G401.6 (cell line): ENCODE measurements at regions not wholly inside any gene's neighbourhood (a gene's known extent, or its start where the extent isn't known, plus 50 kb on each side); places are given as distances from the start of the nearest gene placed in this dataset.
"Not testable (repeated sequence)": the region's sequence is repeated elsewhere in the genome, so short reads cannot be mapped to it uniquely, and the experiment has no call there.

ENCODE experiments used
- FAIRE-seq: peaks from 2 replicates; lab custom pipeline; 2012; peaks lifted over from hg19 to GRCh38; lab: Jason Lieb, UNC

DNA sequence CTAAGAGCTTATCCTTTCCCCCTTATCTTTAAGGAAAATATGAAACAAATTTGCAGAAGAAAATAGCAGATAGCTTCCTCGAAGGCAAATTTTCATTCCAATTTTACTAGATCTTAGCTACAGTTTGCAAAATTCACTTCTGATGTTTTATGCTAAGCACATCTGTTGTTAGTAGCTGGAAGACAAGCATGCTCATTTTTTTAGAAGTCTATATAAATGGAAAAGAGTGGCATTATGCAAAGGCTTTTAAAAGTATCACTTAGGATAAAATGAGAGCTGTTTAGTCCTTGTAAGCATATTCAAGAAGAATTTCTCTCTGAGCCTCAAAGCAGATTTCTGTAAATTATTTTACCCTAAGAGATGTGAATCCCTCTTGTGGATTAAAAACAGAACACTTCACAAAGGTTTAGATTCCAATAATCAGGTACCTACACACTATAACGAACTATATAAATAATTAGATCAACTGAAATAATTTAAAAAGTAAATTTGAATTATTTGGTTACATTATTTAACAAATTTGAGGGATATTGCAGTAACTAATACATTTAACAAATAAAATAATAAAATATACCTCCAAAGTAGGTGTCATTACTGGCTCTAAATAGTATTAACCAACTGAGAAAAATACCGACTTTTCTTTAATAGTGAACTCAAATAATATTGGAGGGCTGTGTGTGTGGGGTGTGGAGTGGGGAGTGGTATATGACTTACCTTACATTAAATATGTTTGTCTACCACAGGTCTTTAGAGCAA is 307.1 kb downstream of the SEMA3D start:
- FAIRE-seq: no peak

DNA sequence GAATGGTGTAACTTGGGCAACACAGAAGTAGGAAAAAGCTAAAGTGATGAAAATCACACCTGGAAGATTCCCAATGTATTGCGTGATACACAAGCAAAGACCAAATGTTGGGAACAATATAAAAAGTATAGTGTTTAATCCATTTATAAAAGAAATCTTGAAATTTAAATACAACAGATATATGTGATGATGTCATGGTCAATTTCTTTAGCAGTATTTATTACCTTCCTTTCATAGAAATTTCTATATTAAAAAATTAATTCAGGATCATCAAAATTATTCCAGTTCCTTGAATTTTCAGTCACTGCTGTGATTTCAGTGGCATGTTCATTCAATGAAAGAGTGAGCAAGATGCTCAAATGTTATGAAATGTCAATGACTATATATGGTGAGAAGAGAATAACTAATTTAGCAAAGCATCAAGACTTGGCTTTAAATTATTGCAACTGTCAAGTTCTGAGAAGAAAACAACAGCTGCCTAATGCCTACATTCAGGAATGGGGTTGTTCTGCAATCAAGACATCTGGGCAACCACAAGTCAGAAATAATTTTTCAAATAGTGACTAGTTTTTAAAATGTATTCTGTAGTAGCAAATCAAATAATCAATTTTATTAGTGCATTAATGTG is 308.8 kb downstream of the SEMA3D start:
- FAIRE-seq: no peak

DNA sequence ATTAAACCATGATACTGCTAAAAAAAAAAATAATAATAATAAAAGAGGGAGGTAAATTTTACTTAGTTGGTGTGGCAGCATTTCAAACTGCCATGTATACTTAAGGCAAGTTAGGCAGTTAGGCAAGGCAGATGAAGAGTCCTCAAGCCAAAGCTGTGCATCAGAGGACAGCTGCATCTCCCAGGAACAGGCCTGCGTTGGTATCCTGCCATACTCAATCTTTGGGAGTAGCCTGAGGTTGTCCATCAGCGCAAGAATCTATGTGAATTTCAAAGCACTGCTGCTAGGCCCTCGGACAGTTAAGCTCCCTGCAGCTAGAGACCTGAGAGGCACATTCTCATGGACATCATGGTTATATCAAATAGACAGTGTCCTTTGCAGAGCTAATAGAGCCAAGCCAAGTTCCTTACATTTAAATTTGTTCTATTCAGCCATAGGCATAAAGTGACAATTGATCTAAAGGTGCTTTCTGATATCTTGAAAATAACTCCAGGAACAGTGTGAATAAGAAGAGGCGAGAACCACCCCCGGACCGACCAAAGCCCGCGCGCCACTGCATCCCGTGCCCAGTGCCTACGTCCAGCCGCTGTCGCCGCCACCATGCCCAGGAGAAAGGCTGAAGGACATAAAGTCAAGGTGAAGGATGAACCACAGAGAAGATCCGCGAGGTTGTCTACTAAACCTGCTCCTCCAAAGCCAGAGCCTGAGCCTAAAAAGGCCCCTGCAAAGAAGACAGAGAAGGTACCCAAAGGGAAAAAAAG is 310.6 kb downstream of the SEMA3D start:
- no peak for FAIRE-seq

DNA sequence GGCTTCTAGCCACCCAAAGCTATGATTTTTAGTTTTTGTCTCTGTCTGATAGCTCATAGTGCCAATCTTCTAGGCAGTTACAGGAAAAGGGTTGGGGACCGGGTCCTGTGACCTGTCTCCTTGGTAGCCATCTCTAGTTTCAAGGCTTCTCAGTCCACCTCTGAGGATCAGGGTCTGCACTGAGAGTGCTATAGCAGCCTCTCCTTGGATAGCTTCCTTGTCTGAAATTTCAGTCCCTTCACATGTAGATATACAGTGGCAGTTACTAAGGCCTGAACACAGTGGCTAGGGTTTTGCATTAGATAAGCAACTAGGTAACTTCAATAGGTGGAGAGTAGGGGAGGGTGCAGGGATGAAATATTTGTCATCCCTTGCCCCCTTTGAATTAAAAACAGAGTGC is 321.3 kb downstream of the SEMA3D start:
- no peak for FAIRE-seq

DNA sequence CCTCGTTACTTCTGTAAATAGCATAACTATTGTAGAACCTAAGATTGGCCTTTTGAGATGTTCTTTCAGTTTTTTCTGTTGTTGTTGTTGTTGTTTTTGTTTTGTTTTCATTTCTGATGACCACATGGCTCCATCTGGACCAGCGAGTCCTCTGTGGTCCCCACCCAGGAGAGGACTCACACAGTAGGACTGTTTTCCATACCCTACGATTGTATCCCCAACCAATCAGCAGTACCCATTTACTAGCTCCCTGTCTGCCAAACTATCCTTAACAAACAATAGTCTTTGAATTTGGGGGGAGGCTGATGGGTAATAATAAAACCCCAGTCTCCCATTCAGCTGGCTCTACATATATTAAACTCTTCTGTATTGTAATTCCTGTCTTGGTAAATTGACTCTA is 329.5 kb downstream of the SEMA3D start:
- FAIRE-seq: no peak

DNA sequence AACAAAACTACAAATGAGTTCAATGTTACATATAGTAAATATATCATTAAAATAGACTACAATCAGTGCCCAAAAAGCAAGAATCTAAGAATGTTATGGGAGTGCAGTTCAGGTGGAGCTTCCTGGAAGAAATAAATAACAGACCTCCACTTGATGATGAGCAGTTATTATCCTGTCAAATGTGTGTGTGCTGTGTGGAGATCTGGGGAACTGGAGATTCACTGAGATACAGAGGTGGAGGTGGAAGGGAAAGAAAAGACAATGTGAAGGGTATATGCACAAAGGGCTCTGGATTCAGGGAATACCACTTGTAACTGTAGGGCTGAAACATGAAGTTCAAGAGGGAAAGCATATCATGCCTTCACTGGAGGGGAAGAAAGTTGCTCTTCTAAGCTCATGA is 331.1 kb downstream of the SEMA3D start:
- FAIRE-seq: no peak

DNA sequence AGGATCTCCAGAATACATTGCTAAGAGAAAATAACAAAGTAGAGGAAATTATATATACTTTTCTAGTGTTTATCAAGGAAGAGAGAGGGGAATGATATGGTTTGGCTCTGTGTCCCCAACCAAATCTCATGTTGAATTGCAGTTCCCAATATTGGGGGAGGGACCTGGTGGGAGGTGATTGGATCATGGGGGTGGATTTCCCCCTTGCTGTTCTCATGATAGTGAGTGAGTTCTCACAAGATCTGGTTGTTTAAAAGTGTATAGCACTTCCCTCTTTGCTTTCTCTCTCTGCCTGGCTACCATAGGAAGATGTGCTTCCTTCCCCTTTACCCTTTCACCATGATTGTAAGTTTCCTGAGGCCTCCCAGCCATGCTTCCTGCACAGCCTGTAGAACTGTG is 337.9 kb downstream of the SEMA3D start:
- not testable (repeated sequence) for FAIRE-seq

DNA sequence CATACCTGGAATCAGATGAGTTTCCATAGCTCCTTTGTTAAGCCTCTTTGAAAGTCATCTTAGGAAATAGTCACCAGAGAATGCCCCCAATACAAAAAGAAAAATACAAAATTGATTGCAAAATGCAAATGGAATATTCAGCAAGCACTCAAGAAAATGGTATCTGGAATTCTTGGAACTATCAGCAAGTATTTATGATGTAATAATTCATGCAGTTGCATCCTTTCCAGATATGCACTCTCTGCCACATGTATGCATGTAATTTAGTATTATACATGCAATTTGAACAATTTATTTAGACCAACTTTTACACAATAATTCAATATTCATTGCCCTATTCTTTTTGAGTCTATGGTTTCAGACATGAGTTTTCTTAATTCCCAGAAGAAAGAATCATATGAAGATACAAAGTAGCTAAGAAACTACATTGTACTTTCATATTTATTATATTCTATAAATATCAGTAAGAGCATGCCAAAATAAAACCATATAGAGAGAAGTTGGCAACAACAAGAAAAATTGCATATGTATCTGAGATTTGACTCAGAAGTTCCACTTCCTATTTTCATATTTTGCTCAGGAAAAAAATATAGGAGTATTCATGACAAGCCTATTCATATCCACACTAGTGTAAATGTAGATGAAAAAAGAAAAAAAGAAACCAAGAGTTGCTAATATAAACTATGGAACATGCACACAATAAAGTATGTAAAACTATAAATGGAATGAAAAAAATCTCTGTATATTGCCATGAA is 338.5 kb downstream of the SEMA3D start:
- no peak for FAIRE-seq

DNA sequence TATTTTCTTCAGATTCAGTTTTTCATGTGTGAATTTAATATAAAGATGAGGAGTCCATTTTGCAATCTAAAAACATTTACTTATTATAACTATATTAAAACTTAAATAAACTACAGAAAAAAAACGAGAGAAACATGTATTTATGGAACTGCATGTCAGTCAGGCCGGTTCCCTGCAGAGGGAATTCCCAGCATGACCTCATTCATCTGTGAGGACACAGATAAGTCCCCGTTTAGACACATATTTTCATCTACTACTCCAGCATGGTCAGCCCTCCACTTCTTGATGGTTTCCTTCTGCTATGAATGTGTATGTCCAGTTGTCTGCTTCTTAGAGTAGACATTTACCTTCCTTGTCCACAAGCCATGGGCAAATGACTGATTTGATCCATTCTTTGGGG is 339.1 kb downstream of the SEMA3D start:
- no peak for FAIRE-seq

DNA sequence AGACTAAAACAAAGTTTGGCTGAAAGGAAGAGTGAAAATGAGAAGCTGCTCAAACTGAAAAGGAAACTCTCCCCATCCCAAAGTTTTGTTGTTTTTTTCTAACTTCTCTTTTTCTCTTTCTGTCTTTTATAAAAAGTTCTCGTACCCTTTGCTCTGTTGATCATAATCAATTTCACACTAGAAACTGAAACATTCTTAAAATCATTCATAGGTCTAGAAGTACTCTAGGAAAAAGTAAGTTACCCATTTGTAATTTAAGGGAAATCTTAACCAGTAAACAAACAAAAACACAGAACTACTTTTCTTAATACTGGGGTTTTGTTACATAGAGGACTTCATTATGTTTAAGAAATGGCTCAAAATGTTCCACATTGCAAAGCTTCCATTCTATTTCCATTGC is 339.8 kb downstream of the SEMA3D start:
- FAIRE-seq: no peak

DNA sequence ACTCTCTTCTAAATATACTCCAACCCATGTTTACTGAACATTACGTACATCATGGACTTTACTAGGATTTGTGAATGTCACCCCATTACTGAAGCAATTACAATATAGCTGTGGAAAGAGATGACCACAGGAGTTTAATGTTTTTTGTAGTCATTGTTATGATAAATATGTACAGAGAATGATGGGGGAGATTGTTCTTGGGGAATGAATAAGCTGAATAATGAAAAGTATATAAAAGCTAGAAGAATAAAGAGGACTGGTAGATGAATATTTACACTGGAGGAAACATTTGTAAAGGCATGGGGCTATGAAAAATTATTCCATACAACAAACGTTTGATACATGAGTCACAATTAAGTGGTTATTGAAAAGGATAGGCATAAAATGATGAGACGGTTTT is 340.9 kb downstream of the SEMA3D start:
- no peak for FAIRE-seq

DNA sequence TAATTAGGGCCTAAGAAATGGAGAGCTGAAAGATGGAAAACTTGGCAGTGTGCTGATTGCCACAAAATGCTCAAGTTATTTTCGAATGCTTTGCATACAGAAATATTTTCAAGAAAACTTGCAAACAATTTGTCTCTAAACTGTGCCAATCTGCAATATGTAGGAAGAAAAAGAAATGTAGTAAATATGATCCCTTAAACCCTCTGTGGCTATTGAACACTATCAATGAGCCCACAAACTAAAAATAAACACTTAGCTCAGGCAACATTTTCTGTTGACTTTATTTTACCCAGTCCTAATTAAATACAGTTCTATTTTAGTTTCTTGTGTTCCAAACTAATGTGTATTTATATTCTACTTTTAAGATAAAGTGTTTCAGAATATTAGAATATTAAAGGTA is 342.1 kb downstream of the SEMA3D start:
- FAIRE-seq: no peak

DNA sequence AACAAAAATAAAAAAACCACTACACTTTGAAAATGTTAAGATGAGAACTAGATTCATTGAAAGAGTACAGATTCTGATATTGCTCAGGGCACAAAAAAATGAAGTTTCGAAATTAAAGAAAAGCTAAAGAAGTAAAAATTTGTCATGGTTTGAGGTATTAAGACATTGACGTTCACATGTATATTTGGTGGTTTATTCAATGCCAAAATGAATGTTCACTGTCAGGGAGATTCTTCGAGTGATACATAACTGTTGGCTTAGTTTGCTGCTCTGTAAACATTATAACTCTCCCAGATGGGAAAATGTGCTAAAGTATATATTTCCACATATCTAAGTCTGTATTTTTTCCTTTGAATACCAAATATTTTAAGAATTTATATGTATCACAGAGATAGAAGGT is 345.0 kb downstream of the SEMA3D start:
- FAIRE-seq: peak; percentile 11

DNA sequence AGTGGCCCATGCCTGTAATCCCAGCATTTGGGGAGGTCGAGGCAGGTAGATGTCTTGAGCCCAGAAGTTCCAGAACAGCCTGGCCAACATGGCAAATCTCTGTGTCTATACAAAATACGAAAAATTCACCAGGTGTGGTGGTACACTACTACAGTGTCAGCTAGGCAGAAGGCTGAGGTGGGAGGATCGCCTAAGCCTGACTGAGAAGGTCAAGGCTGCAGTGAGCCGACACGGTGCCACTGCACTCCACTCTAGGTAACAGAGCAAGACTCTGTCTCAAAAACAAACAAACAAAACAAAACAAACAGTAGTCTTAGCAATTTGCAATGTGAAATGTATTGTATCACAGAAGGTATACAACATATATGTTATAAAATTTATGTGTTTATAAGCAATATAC is 348.0 kb downstream of the SEMA3D start:
- FAIRE-seq: no peak

DNA sequence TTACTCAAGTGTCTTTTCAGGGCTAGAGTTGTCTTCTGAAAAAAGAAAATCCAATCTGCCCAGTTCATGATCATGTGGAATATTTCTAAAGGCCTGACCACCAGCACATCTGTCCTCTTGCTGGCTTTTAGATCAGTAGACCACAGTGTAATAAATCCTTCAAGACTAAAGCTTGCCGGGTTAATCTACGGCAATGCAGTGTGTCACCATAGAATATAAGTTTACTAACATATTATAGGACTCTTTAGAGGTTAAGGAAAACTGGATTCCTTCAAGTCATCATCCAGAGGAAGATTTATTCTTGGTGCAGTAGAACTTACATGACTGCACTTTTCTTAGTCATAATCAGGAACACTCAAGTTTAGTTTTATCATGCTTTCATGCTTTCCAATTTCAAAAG is 349.5 kb downstream of the SEMA3D start:
- no peak for FAIRE-seq

DNA sequence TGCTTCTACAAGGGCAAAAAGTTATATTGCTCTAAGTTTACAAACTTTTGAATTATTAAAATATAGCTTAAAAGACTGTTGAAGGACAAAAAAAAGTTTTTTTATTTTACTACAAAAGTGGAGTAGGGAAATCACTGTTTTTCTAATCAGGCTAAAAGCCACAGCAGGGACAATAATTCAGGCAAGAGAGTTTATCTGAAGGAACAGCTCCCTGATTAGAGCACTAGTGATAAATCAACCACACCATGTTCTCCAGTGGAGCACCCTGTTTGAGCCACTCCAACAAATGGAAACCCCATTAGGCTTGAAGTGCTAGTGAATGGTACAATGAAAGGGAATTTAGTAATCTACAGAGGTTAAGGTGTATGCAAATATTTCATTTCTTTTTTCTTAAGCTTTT is 357.1 kb downstream of the SEMA3D start:
- FAIRE-seq: peak; percentile 33

DNA sequence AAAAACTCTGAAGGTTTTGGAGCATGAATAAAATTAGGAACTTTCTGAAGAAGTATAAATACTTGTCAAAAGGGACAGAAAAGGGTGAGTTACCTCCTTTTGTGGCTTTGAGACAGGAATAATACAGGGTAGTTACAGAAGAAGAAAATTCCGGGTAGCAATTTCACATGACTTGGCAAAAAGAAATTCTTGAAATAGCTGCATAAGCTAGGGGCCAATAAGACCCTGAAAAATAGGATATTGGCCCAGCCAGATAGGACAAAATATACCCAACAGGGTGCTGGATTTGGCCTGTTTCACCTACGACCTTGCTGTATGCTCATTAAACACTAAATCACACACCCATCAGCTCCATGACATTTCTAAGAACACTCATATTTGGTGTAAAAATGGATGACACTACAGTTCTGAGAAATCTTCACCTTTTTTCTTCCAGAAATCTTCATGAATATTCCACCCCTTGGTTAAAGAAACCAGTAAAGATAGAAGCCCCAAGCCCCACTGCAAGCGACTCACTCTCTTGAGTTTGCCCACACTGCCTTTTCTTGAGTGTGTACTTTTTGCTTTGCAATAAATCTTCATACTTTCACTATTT is 362.7 kb downstream of the SEMA3D start:
- FAIRE-seq: no peak

DNA sequence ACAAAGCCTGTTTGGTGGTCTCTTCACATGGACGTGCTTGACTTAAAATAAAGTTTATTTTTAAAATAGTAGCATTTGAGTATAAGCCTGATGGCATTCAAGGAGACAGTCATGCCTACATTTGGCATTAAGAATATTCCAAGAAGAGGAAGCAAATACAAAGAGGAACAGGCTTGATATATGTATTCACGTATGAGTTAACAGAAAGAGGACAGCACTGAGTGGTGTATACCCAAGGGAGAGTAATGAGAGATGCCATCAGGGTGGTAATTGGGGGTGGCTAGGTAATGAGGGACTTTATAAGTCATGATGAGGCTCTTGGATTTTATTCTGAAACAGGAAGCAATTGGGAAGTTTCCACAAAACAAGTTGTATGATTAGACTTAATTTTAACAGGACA is 363.3 kb downstream of the SEMA3D start:
- FAIRE-seq: no peak

DNA sequence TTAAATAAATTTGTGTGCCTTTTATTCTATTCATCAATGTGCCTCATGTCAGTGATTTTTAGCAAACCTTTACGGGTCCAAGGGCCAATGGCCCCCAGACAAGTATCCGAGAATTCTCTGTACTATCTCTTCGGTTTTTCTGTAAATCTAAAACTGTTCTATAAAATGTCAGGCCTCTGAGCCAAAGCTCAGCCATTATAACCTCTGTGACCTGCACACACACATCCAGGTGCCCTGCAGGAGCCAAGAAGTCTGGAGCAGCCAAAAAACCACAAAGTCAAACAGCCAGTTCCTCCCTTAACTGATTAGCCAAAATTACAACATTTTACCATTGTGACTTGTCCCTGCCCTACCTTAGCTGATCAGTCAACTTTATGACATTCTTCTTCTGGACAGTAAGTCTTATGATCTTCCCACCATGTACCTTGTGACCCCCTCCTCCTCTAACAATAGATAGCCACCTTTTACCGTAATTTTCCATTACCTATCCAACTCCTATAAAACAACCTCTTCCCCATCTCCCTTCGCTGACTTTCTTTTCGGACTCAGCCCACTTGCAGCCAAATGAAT is 363.8 kb downstream of the SEMA3D start:
- FAIRE-seq: no peak

DNA sequence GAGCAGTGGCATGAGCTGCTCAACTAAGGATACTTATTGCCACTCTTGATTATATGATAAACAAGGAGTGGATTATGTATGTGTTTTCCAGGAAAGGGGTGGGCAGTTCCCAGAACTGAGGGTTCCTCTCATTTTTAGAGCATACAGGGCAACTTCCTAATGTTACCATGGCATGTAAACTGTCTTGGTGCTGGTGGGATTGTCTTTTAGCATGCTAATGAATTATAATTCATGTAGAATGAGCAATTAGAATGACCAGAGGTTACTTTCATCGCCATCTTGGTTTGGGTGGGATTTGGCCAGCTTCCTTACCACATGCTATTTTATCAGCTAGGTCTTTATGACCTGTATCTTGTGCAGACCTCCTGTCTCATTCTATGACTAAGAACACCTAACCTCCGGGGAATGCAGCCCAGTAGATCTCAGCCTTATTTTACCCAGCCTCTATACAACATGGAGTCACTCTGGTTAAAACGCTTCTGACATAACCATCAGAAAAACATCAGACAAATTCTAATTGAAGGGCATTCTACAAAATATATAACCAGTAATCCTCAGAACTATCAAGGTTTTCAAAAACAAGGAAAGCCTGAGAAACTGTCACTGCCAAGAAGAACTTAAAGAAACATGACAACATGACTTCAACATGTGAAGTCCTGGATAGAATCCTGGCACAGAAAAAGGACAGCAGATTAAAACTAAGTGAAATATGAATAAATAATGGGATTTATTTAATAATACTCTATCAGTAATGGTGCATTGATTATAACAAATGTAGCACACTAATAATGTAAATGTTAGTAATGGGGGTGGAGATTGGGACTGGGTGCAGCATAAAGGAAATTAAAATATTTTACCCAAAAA is 365.0 kb downstream of the SEMA3D start:
- FAIRE-seq: no peak

DNA sequence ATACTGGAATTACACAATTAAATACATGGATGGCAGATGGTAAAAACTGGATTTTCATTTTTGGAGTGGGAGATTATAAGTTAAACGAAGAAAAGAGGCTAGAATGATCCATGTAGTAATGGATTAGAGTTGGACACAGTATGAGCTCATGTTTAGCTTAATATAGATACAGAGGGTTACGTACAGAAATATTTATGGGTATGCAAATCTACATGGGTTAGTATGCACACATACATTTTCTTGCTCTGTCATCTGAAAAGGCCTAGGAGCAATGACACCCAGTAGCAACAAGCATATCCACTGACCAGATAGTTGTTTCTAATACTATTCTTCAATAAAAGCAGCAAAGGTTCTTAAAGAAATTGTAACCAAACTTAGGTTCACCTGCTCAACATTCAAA is 366.4 kb downstream of the SEMA3D start:
- no peak for FAIRE-seq
